ENCODE measurements at regions not wholly inside any gene's neighbourhood (a gene's known extent, or its start where the extent isn't known, plus 50 kb on each side); places are given as distances from the start of the nearest gene placed in this dataset.

DNA sequence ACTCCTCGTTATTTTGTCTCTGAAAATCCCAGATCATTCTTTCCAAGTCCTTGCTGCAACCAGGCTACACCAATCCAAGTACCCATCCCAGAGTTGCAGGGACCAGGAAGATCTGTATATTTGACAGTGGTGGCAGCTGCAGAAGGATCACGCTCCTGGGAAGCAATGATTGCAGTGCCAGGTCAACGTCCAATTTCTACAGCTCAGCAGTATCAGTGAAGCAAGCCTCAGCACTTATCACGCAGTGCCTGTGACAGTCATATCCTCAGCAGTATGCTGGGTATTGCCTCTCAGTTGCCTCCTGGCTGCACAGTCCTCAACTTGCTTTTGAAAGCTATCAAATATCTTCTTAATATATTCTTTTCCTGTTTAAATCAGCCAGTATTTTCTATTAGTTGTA lies 66.7 kb downstream of the BARHL2 start:
- DNase-seq (ENCODE audit: low read depth), result no peak
- H3K4me3 ChIP-seq (ENCODE audit: low read length), result no peak overlapping the region
- H3K36me3 ChIP-seq (ENCODE audit: control insufficient read depth, insufficient read depth, low read length, severe bottlenecking), result no peaks in the 10 kb centered on the region
- H3K27me3 ChIP-seq (replicated peaks; ENCODE audit: control insufficient read depth, insufficient read depth, low read length), result no peaks in the 10 kb centered on the region
- no peak overlapping the region for H3K9ac ChIP-seq (ENCODE audit: low read length)
- no peaks in the 10 kb centered on the region for H3K4me1 ChIP-seq (ENCODE audit: control insufficient read depth, insufficient read depth, low read length)
- no peaks in the 10 kb centered on the region for H3K9me3 ChIP-seq (ENCODE audit: control insufficient read depth, low read length)

DNA sequence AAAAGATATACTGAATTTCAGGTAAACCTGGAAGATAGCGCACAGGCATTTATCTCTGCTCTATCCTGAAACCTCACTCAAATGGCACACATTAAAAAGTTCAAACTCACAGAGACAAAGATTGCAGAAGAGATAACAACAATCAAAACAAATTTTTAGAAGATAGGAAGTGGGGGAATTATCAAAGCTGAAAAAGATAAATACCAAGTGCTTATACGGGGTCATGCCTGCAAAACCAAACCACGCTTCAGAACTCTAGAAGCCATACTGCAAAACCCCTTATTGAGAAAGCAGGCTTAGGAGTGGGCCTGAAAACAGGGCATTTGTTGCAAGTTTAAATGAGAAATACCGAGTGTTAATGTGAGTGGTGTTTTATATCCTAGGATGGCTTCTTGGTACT lies 76.8 kb downstream of the BARHL2 start:
- no peak for DNase-seq (ENCODE audit: low read depth)
- H3K9ac ChIP-seq (ENCODE audit: low read length), result no peak overlapping the region
- no peaks in the 10 kb centered on the region for H3K27me3 ChIP-seq (replicated peaks; ENCODE audit: control insufficient read depth, insufficient read depth, low read length)
- H3K4me1 ChIP-seq (ENCODE audit: control insufficient read depth, insufficient read depth, low read length), result no peaks in the 10 kb centered on the region
- H3K36me3 ChIP-seq (ENCODE audit: control insufficient read depth, insufficient read depth, low read length, severe bottlenecking), result no peaks in the 10 kb centered on the region
- H3K9me3 ChIP-seq (ENCODE audit: control insufficient read depth, low read length), result no peaks in the 10 kb centered on the region
- no peak overlapping the region for H3K4me3 ChIP-seq (ENCODE audit: low read length)

- no peak for DNase-seq (ENCODE audit: low read depth)
- Histone ChIP-seq H3K9ac (ENCODE audit: low read length) (no peak overlapping the region), H3K4me1 (ENCODE audit: control insufficient read depth, insufficient read depth, low read length) (no peaks in the 10 kb centered on the region), H3K4me3 (ENCODE audit: low read length) (no peak overlapping the region), H3K27me3 (replicated peaks; ENCODE audit: control insufficient read depth, insufficient read depth, low read length) (no peaks in the 10 kb centered on the region), H3K9me3 (ENCODE audit: control insufficient read depth, low read length) (no peaks in the 10 kb centered on the region), H3K36me3 (ENCODE audit: control insufficient read depth, insufficient read depth, low read length, severe bottlenecking) (no peaks in the 10 kb centered on the region)
These were observed 94.4 kb downstream of the BARHL2 start for GRCh38 chr1:90622666-90623065.

GRCh38 chr1:90621986-90622385 lies 95.1 kb downstream of the BARHL2 start:
- no peaks in the 10 kb centered on the region for H3K27me3 ChIP-seq (replicated peaks; ENCODE audit: control insufficient read depth, insufficient read depth, low read length)
- no peak for DNase-seq (ENCODE audit: low read depth)
- H3K4me3 ChIP-seq (ENCODE audit: low read length), result no peak overlapping the region
- H3K4me1 ChIP-seq (ENCODE audit: control insufficient read depth, insufficient read depth, low read length), result no peaks in the 10 kb centered on the region
- H3K9ac ChIP-seq (ENCODE audit: low read length), result no peak overlapping the region
- no peaks in the 10 kb centered on the region for H3K9me3 ChIP-seq (ENCODE audit: control insufficient read depth, low read length)
- H3K36me3 ChIP-seq (ENCODE audit: control insufficient read depth, insufficient read depth, low read length, severe bottlenecking), result no peaks in the 10 kb centered on the region

GRCh38 chr1:90616395-90616794 lies 100.7 kb downstream of the BARHL2 start:
- Histone ChIP-seq H3K27me3 (replicated peaks; ENCODE audit: control insufficient read depth, insufficient read depth, low read length) (no peaks in the 10 kb centered on the region), H3K9ac (ENCODE audit: low read length) (no peak overlapping the region), H3K4me3 (ENCODE audit: low read length) (no peak overlapping the region), H3K9me3 (ENCODE audit: control insufficient read depth, low read length) (no peaks in the 10 kb centered on the region), H3K36me3 (ENCODE audit: control insufficient read depth, insufficient read depth, low read length, severe bottlenecking) (no peaks in the 10 kb centered on the region), H3K4me1 (ENCODE audit: control insufficient read depth, insufficient read depth, low read length) (no peaks in the 10 kb centered on the region)
- DNase-seq (ENCODE audit: low read depth), result no peak

- no peak for DNase-seq (ENCODE audit: low read depth)
- no peaks in the 10 kb centered on the region for H3K4me1 ChIP-seq (ENCODE audit: control insufficient read depth, insufficient read depth, low read length)
These were observed 102.2 kb downstream of the BARHL2 start for GRCh38 chr1:90614872-90615271.

GRCh38 chr1:90613371-90613770 lies 103.7 kb downstream of the BARHL2 start:
- Histone ChIP-seq H3K9me3 (ENCODE audit: control insufficient read depth, low read length) (no peaks in the 10 kb centered on the region), H3K36me3 (ENCODE audit: control insufficient read depth, insufficient read depth, low read length, severe bottlenecking) (no peaks in the 10 kb centered on the region), H3K4me3 (ENCODE audit: low read length) (no peak overlapping the region), H3K27me3 (replicated peaks; ENCODE audit: control insufficient read depth, insufficient read depth, low read length) (no peaks in the 10 kb centered on the region), H3K9ac (ENCODE audit: low read length) (no peak overlapping the region), H3K4me1 (ENCODE audit: control insufficient read depth, insufficient read depth, low read length) (no peaks in the 10 kb centered on the region)
- no peak for DNase-seq (ENCODE audit: low read depth)

More at GRCh38 chr1:90614872-90615271, 102.2 kb downstream of the BARHL2 start:
- H3K4me3 ChIP-seq (ENCODE audit: low read length), result no peak overlapping the region
- no peaks in the 10 kb centered on the region for H3K27me3 ChIP-seq (replicated peaks; ENCODE audit: control insufficient read depth, insufficient read depth, low read length)
- no peaks in the 10 kb centered on the region for H3K36me3 ChIP-seq (ENCODE audit: control insufficient read depth, insufficient read depth, low read length, severe bottlenecking)
- H3K9me3 ChIP-seq (ENCODE audit: control insufficient read depth, low read length), result no peaks in the 10 kb centered on the region
- no peak overlapping the region for H3K9ac ChIP-seq (ENCODE audit: low read length)

- Histone ChIP-seq H3K9me3 (ENCODE audit: control insufficient read depth, low read length) (no peaks in the 10 kb centered on the region), H3K4me3 (ENCODE audit: low read length) (no peak overlapping the region), H3K4me1 (ENCODE audit: control insufficient read depth, insufficient read depth, low read length) (no peaks in the 10 kb centered on the region), H3K27me3 (replicated peaks; ENCODE audit: control insufficient read depth, insufficient read depth, low read length) (no peaks in the 10 kb centered on the region), H3K9ac (ENCODE audit: low read length) (no peak overlapping the region), H3K36me3 (ENCODE audit: control insufficient read depth, insufficient read depth, low read length, severe bottlenecking) (no peaks in the 10 kb centered on the region)
- DNase-seq (ENCODE audit: low read depth), result no peak
These were observed 105.1 kb downstream of the BARHL2 start for GRCh38 chr1:90612033-90612432.

DNA sequence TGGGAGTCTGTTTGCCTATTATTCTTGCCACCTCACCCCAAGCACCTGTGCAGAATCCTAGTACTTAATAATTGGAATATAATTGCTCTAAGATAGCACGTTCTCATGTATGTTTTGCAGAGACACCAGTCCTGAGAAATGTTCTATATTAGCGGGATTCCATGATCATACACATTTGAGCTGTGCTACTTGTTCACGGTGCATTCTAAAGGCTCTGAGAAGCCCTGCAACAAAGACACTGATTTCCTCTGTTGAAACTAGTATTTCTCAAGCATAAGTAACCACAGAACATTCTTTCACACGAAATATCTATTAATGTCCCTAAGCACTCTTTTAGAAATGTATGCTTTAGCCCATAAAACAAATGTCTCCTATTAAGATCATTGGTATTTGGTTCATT lies 109.4 kb downstream of the BARHL2 start:
- Histone ChIP-seq H3K4me1 (ENCODE audit: control insufficient read depth, insufficient read depth, low read length) (no peaks in the 10 kb centered on the region), H3K9ac (ENCODE audit: low read length) (no peak overlapping the region), H3K4me3 (ENCODE audit: low read length) (no peak overlapping the region), H3K27me3 (replicated peaks; ENCODE audit: control insufficient read depth, insufficient read depth, low read length) (no peaks in the 10 kb centered on the region), H3K9me3 (ENCODE audit: control insufficient read depth, low read length) (no peaks in the 10 kb centered on the region), H3K36me3 (ENCODE audit: control insufficient read depth, insufficient read depth, low read length, severe bottlenecking) (no peaks in the 10 kb centered on the region)
- no peak for DNase-seq (ENCODE audit: low read depth)

DNA sequence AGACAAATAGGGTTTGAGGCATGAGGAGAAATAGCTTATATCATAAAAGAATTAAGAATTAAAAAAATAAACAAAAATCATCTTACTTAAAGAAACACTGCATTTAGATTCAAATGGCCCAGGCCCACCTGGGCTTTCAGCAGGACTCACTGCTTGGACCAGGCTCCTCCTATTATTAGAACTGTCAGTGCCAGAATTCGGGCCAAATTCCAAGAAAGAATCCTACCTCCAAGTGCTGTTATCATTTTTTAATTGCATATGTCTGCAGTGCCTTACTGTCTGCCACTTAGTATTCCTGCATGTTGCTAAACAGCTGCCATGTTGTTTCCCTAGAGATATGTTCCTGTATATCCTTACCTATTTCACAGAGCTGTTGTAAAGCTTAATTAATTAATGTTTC lies 112.0 kb downstream of the BARHL2 start:
- Histone ChIP-seq H3K36me3 (ENCODE audit: control insufficient read depth, insufficient read depth, low read length, severe bottlenecking) (no peaks in the 10 kb centered on the region), H3K27me3 (replicated peaks; ENCODE audit: control insufficient read depth, insufficient read depth, low read length) (no peaks in the 10 kb centered on the region), H3K4me3 (ENCODE audit: low read length) (no peak overlapping the region), H3K9ac (ENCODE audit: low read length) (no peak overlapping the region), H3K9me3 (ENCODE audit: control insufficient read depth, low read length) (no peaks in the 10 kb centered on the region), H3K4me1 (ENCODE audit: control insufficient read depth, insufficient read depth, low read length) (no peaks in the 10 kb centered on the region)
- no peak for DNase-seq (ENCODE audit: low read depth)

DNA sequence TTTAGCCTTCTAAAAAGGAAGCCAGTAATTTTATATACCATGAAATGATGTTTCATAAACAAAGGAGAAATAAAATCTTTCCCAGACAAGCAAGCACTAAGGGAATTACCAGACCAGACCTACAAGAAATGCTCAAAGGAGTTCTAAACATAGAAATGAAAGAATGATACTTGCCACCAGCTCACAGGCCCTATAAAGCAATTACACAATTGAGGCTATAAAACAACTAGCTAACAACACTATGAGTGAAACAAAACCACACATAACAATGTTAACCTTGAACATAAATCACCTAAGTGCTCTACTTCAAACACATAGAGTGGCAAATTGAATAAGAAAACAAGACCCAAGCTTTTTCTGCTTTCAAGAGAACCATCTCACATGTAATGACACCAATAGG lies 123.8 kb downstream of the BARHL2 start:
- H3K27me3 ChIP-seq (replicated peaks; ENCODE audit: control insufficient read depth, insufficient read depth, low read length), result no peaks in the 10 kb centered on the region
- H3K4me3 ChIP-seq (ENCODE audit: low read length), result no peak overlapping the region
- DNase-seq (ENCODE audit: low read depth), result no peak
- H3K9ac ChIP-seq (ENCODE audit: low read length), result no peak overlapping the region
- H3K36me3 ChIP-seq (ENCODE audit: control insufficient read depth, insufficient read depth, low read length, severe bottlenecking), result no peaks in the 10 kb centered on the region
- H3K9me3 ChIP-seq (ENCODE audit: control insufficient read depth, low read length), result peaks cover 49% of the 10 kb centered on the region
- no peaks in the 10 kb centered on the region for H3K4me1 ChIP-seq (ENCODE audit: control insufficient read depth, insufficient read depth, low read length)

DNA sequence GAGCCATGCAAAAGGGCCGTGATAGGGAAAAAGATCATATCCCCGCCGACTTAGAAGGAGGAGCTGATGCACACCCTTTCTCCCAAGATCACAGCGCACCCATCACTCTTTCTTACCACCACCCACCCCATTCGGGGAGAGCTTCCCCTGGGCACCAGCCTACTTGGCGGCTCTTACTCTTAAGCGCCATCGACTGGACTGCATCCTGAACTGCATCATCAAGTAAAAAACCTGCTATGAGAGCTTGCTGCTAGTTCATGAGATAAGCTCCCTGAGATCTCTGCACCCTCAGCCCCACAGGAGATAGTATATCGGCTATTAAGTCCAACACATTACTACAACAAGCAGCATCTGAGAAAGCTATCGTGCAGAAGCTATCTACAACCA lies 125.1 kb downstream of the BARHL2 start:
- DNase-seq (ENCODE audit: low read depth), result no peak
- H3K4me1 ChIP-seq (ENCODE audit: control insufficient read depth, insufficient read depth, low read length), result no peaks in the 10 kb centered on the region
- no peak overlapping the region for H3K9ac ChIP-seq (ENCODE audit: low read length)
- H3K4me3 ChIP-seq (ENCODE audit: low read length), result no peak overlapping the region
- H3K9me3 ChIP-seq (ENCODE audit: control insufficient read depth, low read length), result peaks cover 40% of the 10 kb centered on the region
- H3K27me3 ChIP-seq (replicated peaks; ENCODE audit: control insufficient read depth, insufficient read depth, low read length), result no peaks in the 10 kb centered on the region
- H3K36me3 ChIP-seq (ENCODE audit: control insufficient read depth, insufficient read depth, low read length, severe bottlenecking), result no peaks in the 10 kb centered on the region

Data from adipocyte (in vitro differentiated cells).